CD4-positive, alpha-beta T cell treated with Interleukin-4 for 1 hour (primary cell): ENCODE measurements at regions not wholly inside any gene's neighbourhood (a gene's known extent, or its start where the extent isn't known, plus 50 kb on each side); places are given as distances from the start of the nearest gene placed in this dataset.
"Not testable (repeated sequence)": the region's sequence is repeated elsewhere in the genome, so short reads cannot be mapped to it uniquely, and the experiment has no call there.

Source experiments
- DNase-seq, 2 donors: peaks; one replicate each; pipeline ENCODE4 v3.0.0-alpha.2; 2020 to 2022

DNA sequence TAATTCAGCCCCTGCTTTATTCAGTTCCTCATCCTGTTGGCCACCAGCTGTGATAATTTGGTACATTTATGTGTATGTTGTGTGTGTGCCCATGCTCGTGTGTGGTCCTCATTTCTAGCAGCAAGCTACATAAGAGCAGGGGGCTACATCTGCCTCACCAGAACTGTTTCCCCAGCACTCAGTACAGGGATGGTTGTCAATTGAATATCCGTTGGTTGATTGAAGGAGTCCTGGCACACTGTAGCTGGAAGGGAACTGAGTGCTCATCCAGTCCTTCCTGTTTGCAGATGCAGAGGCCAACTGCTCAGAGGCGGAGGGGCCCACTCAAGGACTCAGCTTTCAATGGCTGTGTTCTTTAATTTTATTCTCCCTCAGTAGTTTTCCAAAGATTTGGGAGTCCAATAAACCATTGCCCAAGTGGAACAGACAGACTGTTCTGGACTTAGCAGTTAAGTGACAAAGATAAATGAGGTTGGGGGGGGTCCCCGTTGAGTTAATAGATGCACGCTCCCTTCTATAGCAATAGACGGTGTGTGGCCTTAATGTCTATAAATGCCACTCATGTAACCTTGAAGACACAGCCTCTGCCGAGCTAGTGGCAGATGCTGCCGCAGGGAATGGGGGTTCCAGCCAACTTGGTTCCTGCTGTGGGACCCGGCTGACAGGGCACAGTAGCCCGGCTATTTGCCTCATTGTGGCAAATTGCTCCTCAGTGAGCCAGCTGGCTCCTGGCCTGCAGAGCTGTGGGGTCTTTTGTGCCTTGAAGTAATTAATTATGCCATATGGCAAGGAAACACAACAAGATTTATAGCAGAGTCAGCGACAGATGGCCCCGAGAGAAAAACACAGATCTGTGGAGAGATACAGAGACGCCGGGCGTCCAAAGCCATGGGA, 71.4 kb upstream of the GRK3 start:
- DNase-seq = no peak

DNA sequence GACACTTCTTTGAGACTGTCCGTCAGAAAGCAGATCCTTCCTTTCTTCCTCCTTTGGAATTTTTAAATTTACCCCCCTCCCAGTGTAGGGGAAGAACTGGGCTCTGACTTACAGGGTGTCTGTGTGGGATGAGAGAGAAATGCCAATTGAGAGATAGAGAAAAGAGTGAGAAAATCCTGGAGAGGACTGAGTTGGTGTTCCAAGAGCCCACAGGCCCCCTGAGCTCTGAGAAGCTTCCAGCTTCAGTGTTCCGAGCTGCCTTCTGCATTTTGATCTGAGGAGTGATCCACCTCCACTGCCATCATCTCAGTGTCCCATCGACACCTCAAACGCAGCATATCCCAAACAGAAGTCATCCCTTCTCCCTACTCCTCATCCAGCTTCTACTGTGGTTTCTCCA, 70.7 kb upstream of the GRK3 start:
- no peak for DNase-seq

DNA sequence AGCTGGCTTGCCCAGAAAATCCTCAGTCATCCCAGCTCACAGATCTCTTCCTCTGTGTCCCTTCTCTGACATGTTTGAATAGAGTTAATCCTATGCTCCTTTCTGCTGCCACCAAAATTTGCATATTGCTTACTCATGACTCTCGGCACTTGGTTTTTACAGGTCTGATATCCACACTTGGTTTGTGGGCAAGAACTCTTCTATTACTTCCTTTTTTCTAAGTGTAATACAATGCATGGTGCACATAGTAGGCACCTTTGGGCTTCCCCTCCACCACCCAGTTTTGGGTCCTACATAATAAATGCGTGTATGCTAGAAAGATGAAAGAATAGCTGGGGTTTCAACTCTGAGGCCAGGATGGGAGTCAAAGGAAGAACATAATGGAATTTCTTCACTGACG, 69.7 kb upstream of the GRK3 start:
- DNase-seq = no peak

DNA sequence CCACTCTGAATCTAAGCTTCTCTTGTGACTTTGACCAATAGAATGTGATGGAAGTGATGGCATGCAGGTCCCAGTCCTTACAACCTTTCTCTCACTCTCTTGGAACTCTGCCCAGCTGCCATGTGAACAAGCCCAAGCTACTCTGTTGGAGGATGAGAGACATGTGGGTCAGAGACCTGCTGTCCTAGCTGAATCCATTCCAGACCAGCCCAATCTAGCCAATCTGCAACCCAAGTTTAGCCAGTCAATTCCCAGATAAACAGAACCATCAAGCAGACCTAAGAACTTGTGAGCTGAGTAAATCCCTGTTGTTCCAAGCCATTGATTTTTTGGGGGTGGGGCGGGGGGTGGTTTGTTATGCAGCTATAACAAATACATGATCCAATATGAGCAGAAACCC, 69.2 kb upstream of the GRK3 start:
- no peak for DNase-seq

DNA sequence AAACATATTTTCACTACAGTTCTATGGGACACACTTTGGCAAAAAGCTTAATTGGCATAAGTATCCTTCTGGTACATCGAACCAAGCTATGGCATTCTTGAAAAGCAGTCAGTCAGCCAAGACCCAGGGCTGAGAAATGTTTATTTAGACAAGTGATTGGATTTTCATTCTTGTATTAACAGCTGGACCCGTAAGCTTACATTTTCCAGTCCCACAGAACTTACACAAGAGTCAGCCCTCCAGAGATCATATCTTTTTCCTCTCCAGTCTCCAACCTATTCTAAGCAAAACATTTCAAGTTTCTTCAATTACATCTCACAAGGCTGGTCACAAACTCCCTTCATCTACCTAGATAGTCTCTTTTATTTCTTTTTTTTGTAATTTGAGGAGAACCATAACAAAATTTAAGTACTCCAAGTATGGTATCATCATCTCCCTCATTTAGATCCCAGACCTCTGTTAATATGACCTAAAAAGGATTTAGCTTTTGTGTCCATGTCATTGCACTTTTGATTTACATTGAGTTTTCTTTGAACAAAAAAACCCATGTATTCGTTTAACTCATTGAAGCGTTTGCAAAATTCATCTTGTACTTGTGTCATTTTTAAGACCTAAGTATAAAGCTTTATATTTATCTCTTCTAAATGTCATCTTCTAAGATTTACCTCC, 67.9 kb upstream of the GRK3 start:
- no peak for DNase-seq

DNA sequence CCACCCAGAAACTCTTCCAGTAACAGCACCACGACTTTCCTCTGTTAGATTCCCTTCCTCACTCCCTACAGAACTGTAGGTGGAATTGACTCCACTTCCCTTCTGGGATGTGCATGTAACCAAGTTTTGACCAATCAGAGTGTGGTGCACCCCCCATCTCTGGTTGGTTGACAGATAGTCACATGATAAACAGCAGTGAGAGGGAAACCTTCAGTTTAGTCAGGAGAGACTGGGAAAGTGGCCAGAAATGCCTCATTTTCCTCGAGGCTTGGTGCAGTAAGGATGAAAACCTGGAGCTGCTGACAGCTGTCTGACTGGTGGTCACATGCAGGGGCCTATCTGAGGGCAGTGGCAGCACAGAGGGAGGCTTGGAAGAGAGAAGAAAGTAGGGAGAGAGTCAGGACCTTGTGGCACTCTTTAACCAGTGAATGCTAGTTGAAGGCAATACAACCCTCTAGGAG, 67.3 kb upstream of the GRK3 start:
- DNase-seq = no peak

DNA sequence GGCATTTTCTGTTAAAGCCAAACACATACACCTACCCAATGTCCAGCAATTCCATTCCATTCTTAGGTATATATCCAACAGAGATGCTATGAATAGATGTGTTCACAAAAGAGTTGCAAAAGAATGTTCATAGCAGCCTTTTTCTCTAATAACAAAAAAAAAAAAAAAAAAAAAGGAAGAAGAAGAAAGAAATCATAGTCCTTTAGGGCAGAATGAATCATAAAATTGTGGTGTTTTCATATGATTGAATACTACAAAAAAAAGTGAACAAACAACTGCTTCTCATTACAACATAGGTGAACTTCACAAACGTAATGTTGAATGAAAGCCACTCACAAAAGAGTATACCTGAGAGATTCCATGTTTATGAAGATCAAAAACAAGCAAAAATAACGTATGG, 66.8 kb upstream of the GRK3 start:
- DNase-seq = no peak

DNA sequence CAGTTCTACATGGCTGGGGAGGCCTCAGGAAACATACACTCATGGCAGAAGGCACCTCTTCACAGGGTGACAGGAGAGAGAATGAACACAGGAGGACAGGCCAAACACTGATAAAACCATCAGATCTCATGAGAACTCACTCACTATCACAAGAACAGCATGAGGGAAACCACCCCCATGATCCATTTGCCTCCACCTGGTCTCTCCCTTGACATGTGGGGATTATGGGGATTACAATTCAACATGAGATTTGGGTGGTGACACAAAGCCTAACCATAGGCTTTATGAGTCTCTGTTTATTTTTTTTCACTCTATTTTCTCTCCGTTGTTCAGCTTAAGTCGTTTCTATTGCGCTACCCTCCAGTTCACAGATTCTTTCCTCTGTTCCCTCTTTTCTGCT, 63.8 kb upstream of the GRK3 start:
- not testable (repeated sequence) for DNase-seq

DNA sequence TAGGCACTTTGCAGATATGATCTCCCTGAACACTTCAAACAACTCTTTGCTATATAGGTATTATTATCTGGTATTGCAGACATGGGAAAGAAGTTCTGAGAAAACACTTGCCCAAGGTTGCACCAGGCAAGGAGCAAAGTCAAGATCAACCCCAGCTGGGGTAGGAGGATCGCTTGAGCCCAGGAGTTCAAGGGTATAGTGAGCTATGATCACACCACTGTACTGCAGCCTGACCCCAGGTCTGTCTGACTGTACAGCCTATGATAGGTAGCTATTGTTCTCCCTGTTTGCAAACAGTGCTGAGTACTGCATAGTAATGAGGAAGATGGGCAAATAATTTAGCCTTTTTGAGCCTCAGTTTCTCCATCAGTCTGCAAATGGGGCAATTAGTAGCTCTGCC, 60.5 kb upstream of the GRK3 start:
- not testable (repeated sequence) for DNase-seq

DNA sequence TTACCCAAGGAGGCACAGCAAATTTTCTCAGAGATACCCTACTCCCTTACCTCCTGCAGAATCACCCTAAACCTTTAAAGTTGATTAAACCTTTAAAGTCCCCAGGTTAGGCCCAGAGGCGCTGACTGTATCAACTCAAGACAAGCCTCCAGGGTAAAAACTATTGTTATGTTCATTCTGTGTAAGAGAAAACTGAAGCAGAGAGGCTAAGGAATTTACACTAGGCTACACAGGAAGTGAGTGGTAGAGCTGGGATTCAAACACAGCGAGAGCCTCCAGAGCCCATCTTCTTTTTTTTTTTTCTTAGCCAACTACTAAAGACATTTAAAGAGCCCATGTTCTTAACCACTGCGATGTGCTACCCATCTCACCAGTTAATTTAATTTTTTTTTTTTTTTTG, 56.3 kb upstream of the GRK3 start:
- DNase-seq = no peak

DNA sequence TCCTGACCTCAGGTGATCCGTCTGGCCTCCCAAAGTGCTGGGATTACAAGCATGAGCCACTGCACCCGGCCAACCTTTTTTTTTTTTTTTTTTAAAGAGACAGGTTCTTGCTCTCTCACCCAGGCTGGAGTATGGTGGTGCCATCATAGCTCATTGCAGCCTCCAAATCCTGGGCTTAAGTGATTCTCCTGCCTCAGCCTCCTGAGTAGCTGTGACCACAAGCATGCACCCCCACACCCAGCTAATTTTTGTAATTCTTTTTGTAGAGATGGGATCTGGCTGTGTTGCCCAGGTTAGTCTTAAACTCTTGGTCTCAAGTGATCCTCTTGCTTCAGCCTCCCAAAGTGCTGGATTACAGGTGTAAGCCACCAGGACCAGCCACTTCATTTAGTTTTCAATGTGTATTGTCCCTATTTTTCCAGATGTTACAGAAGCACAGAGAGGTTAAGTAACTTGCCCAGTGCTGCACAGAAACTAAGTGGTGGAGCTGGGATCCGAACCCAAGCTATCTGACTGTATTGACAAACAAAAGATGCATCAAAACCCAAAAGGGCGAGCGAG, 55.6 kb upstream of the GRK3 start:
- DNase-seq = no peak

DNA sequence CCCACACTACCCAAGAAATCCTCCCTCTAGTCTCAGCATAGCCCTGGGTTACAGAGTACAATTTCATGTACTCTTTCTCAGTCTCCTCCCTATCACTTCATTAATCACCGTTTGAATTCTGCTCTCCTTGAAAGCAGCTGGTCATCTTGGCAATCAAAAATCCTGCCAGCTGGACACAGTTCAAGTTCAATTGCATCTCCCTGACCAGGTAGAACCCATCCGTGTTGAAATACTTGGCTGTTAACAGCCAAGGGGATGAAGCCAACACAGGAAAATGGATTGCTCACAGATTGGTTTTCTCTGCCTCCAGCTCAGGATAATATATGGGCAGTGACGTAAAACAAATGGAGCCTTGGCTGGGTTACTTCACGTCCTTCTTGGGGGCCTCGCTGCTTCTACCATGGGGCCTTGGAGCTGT, 55.1 kb upstream of the GRK3 start:
- DNase-seq = no peak

DNA sequence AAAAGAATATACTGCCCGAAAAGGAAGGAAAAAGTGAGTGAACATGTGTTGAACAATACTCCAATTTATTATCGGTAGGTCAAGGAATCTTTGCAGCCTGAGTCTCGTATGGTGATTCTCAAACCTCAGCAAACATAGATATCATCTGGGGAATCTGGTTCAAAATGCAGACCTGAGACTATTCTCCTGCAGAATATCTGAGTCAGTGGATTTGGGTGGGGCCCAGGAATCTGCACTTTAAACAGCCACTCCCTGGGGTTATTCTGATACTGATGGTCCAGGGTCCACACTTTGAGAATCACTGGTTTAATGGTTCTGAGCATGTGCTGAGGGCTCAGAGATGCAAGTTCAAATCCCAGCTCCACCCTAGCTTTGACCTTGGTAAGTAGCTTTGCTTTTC, 53.6 kb upstream of the GRK3 start:
- DNase-seq = no peak

DNA sequence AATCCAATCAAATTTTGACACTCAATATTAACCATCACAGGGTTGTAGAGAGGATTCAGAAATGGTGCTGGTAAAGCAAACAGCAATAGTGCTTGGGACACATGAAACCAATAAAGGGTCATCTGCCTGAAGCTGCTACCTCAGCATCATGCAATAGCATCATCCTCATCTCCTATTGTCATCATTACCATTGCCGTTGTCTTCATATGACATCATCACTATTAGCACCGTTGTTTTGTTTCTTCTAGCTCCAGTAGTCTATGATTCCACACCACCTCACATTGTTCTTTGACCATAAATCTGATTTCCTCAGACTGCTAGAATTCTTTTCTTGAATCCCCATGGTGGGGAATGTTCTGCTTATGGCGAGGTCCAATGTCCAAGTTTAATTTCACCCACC, 52.8 kb upstream of the GRK3 start:
- DNase-seq = no peak

DNA sequence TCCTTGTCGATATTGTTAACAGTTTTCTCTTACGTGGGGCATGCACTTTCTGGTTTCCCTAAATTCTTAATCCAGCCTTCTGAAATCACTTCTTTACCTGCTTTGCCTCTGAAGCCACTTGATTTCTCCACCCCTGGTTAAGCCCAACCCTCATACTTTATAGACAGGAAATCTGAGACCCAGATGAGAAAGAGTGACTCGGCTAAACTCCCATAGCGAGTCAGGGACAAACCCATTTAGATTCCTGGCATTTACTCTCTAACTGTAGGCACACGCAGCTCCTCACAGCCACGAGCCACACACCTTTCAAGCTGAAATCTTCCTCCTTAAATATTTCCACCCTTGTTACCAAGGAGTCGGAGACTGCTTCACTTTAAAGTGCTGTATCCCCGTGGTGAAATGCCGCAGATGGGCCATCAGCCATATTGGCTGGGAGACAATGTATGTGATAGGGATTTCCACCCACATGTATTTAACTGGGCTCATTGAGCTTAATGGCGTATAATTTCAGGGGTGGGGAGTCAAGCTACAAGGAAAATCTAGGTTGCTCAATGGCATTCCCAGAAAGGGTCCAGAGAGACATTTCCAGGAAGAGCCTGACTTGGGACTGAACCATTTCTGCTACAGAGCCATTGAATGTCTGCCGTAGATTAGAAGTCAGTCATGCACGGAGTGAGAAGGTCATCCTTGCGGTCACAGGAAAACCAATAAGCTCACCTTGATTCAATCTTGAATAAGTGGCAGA, 49.9 kb upstream of the GRK3 start:
- DNase-seq = no peak
